Hypothalamus (tissue), 51 donors: ENCODE measurements at regions not wholly inside any gene's neighbourhood (a gene's known extent, or its start where the extent isn't known, plus 50 kb on each side); places are given as distances from the start of the nearest gene placed in this dataset.

ENCODE experiments used
- DNase-seq, 51 donors: peaks; one replicate each; lab custom pipeline; 2025; lab: John Stamatoyannopoulos, UW

DNA sequence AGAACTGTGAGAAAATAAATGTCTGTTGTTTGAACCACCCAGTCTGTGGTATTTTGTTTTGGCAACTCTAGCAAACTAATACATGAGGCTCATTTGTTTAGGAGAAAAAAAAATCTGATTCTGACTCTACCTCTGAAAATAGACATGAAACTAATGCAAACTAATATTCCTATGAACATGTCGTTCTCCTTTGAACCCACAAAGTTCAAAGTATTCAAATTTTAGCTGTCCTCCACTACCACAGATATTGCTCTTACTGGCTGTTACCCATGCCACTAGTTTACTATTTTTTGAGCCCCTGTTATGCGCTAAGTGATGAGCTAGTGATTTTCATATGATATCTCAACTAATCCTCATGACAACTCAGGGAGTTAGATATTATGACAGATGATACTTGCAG is 58.8 kb upstream of the ZNF804B start:
- no peak for DNase-seq

DNA sequence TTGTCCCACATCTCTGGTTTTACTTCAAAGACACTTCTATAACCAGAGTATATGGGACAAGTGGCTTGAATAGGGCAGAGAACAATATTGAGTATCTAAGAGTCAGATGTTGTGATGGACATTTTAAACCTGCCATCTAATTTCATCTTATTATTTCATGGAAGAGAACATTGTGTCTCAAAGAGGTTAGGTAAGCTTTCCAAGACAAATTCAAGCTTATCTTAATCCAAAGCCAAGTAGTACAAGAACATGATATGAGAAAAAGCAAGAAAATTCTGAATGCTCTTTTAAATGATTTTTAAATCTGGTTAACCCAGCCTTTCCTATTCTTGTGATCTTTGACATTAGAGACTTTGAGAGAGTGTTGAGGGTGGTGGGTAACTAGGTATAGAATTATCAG is 65.3 kb upstream of the ZNF804B start:
- no peak for DNase-seq

DNA sequence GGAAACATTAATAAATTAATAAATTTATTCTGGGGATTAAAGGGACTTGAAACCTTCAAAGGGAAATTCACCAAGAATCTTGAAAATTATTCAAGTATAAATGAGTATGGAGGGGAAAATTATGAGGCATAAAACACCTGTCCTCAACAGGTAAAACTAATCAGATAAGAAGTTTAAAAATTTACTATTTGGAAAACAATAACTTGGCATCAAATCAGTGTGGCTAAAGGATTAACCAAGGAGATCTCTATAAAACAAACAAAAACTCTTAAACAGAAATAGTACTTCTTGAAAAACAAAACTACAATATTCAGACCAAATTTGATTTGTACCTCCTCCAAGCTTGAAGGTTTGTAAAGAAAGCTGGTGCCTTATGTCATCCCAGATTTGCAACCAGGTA is 66.4 kb upstream of the ZNF804B start:
- DNase-seq = no peak

DNA sequence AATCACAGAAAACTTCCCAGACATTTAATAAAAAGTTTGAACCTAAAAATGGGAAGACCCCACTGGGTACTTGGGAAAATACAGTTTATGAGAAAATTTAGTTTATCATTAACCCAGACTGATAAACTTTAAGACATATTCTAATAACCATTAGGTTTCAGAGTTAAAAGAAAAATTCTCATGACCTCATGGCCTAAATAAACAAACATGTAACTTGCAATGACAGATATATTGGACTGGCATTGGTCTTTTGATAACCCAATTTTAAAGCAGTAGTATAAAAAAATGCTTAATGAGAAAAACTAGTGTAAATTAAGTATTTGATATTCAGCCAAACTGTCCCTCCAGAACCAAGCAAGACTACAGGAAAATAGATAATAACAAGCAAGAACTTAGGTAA is 67.0 kb upstream of the ZNF804B start:
- DNase-seq = no peak

DNA sequence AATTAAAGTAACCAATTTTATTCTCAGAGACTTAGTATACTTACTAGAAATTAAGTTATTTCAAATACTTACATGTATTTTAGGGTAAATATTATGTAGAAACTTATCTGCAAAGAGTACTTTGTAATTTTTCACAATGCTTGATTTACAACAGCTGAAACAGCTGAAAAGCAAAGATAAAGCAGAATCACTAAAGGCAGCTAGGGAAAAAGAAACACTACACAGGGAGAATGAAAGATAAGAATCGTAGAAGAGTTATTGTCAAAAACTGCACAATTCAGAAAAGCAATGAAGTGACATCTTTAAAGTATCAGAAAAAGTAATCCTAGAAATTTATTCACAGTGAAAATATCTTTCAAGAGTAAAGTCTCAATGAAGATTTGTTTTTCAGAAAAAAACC is 69.7 kb upstream of the ZNF804B start:
- no peak for DNase-seq

GRCh38 chr7:88688222-88688621 is 71.3 kb upstream of the ZNF804B start:
- no peak for DNase-seq

DNA sequence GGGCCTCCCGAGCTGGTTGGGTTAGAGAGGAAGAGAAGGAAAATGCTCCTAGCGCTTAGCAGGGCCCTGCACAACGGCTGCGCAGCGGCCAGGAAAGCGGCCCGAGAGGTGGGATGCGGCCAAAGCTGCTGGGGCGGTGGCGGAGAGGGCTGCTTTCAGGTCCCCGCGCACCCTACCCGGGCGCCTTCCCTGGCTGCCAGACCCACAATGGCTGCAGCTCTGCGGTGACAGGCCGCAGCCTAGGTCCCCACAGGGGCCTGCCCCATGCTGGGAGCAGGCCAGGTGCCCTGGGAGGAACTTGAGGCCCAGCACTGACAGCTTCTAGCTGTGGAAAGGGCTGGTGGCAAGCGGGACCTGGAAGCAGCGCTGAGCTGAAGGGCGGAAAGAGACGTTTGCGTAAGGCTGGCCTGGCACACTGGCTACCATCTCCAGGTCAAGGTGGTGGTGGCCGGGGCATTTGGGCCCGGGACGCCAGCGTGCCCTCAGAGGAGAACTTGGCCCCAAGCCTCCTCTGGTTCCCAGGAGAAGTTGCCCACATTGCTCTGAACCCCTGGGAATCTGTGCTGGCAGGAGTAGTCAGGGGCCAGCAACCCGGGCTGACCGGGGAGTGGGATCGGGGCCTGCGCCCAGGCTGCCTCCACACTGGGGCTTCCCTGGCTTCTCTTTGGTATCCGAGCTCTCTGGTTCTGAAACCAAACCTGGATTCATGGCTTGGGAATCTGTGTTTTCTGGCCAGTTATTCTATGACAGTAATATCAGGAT is 72.9 kb upstream of the ZNF804B start:
- no peak for DNase-seq

DNA sequence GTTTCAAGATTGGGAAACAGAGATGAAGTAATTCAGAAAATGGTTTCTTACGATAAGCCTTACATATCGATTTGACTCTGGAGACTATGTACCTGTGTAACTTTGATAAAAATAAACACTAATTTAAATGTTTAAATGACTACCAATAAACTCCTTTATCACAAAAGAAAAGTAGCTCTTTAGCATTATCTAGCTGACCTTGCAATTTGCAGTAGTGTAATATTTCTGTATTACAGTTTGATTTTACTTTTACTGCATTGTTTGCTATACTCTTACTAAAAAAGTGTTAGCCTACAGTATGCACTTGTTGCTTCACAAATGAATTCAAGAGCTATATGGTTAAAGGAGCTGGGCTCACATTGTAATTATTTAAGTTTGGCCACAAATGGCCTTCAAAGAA is 77.8 kb upstream of the ZNF804B start:
- DNase-seq = no peak

GRCh38 chr7:88670536-88670935 is 89.0 kb upstream of the ZNF804B start:
- DNase-seq = no peak

DNA sequence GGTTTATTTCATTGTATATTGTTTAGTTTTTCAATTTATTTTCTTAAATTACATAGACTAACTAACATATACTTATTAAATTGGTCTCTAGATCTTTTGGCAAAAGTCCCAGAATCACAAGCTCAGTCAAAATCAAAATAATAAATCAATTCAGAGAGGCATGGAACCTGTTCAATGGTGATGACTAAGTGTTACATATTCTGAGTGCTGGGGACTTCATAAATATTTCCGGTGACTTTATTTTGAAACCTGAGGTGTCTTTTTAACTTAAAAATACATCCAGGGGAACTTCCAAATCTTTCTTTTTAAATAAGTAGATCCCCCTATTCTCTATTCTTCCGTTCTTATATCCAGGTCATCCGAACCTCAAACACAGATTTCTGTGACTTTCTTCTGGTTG is 89.6 kb upstream of the ZNF804B start:
- no peak for DNase-seq

DNA sequence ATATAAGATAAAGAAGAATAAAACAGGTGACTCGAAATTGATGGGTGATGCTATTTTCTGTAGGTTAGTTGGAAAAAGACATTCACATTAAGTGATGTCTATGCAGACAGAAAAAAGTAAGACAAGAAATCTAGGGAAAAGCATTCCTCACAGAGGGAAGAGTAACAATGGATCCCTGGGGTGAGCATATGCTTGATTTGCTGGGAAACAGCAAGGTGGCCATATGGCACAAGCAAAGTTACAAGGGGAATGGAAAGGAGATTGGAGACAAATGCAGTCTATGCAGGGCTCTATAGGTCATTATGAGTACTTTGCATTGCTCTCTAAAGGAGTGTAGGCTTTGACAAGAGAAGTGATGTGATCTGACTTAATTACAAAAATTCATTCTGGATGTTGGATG is 90.9 kb upstream of the ZNF804B start:
- DNase-seq = no peak

GRCh38 chr7:88666626-88667025 is 92.9 kb upstream of the ZNF804B start:
- no peak for DNase-seq

GRCh38 chr7:88665892-88666514 is 93.5 kb upstream of the ZNF804B start:
- DNase-seq = no peak

GRCh38 chr7:88664630-88665233 is 94.8 kb upstream of the ZNF804B start:
- DNase-seq = no peak

DNA sequence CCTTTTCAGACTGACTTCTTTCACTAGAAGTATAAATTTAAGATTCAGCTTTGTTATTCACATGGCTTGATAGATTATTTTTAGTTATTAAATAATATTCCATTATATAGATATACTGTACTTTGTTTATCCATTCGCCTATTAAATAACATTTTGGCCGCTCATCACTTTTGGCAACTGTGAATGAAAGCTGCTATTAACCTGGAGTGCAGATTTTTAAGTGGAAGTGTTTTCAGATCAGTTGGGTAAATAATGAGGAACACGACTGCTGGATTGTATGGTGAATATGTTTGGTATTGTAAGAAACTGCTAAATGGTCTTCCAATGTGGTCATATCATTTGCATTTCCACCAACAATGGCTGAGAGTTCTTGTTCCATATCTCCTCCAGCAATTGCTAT is 97.6 kb upstream of the ZNF804B start:
- no peak for DNase-seq

- no peak for DNase-seq
Observed at GRCh38 chr7:88647825-88648224, 111.7 kb upstream of the ZNF804B start.

- no peak for DNase-seq
Observed at GRCh38 chr7:88638583-88638982, 120.9 kb upstream of the ZNF804B start.

DNA sequence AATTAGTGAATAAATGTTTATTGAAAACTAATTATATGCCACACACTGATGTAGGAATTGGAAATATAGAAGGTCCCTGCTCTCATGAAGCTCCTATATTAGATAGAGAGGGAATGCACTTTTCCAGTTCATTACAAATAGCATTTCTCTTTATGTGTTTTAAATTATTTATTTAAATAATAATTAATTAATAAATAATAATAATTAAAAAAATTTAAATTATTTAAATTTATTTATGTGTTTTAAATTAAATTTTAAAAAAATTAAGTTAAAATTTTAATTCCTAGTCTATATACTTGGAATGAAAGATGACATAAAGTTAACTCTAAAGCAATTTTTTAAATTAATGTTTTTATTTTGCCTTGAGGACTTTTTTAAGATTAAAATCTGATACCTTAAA is 121.7 kb upstream of the ZNF804B start:
- no peak for DNase-seq

- no peak for DNase-seq
Observed at GRCh38 chr7:88635149-88635548, 124.4 kb upstream of the ZNF804B start.

GRCh38 chr7:88629559-88629958 is 129.9 kb upstream of the ZNF804B start:
- DNase-seq = no peak

GRCh38 chr7:88628363-88629085 is 131.0 kb upstream of the ZNF804B start:
- DNase-seq = no peak

- no peak for DNase-seq
Observed at GRCh38 chr7:88617185-88617584, 142.3 kb upstream of the ZNF804B start.
